ENCODE measurements at regions not wholly inside any gene's neighbourhood (a gene's known extent, or its start where the extent isn't known, plus 50 kb on each side); places are given as distances from the start of the nearest gene placed in this dataset.
"Not testable (repeated sequence)": the region's sequence is repeated elsewhere in the genome, so short reads cannot be mapped to it uniquely, and the experiment has no call there.

DNA sequence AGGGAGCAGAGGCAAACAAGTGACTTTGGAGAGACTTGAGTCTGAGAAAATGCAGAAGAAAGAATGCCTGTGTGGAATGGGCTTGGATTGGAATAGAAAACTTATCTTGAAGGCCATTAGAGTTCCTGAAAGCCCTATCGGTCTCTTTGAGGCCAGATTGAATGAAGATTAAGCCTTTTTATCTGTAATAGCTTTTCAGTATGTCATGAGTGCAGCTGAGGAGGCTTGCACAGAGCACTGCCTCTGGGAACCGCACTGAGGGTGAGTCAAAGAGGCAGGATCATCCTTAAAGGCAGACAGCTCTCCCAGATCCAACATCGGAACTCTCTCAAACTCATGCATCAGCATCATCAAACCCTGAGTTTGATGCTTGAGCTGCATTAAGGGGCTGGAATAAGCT lies 515.2 kb downstream of the NTRK3 start:
- Histone ChIP-seq H3K36me3 (ENCODE audit: control insufficient read depth, insufficient read depth, low read length) (no peaks in the 10 kb centered on the region), H3K4me3 (ENCODE audit: low read depth, low read length) (no peak overlapping the region), H3K27me3 (ENCODE audit: control insufficient read depth, insufficient read depth, low read length) (no peaks in the 10 kb centered on the region)
- no peak for DNase-seq (ENCODE audit: low read depth)
- TF ChIP-seq, protein P1, sequence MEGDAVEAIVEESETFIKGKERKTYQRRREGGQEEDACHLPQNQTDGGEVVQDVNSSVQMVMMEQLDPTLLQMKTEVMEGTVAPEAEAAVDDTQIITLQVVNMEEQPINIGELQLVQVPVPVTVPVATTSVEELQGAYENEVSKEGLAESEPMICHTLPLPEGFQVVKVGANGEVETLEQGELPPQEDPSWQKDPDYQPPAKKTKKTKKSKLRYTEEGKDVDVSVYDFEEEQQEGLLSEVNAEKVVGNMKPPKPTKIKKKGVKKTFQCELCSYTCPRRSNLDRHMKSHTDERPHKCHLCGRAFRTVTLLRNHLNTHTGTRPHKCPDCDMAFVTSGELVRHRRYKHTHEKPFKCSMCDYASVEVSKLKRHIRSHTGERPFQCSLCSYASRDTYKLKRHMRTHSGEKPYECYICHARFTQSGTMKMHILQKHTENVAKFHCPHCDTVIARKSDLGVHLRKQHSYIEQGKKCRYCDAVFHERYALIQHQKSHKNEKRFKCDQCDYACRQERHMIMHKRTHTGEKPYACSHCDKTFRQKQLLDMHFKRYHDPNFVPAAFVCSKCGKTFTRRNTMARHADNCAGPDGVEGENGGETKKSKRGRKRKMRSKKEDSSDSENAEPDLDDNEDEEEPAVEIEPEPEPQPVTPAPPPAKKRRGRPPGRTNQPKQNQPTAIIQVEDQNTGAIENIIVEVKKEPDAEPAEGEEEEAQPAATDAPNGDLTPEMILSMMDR (IDR thresholded peaks at IDR 0.05; ENCODE audit: insufficient read depth, low read length, severe bottlenecking), result no peak
- no peak for FAIRE-seq

DNA sequence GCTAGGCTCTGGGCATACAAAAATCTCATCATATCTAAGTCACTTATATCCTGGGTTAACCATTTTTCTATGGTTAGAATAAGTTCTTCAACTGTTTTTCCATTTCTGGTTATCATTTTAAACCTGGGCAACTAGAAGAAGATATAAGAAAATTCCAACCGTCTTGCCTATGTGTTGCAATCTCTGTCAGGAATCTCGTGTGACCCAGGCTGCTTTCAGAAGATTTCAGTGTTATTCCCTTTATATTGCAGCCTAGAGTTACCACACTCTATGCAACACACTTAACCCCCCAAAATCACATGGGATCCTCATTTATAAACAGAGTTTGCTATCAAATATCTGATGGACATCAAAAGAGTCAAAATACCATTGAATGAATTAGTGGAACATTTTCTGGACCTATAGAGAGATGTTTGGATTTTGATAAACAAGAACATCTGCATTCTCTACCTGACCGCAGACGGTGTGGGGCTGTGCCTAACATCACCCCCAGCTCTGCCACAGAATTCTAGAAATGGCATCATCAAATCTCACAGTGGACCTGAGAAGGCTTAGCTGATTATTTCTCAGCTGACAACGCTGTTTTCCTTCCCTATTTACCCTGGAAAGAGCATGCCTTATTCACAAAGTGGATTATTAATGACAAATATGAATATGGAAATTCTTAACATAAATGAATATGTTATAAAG lies 515.7 kb downstream of the NTRK3 start:
- FAIRE-seq, result no peak

DNA sequence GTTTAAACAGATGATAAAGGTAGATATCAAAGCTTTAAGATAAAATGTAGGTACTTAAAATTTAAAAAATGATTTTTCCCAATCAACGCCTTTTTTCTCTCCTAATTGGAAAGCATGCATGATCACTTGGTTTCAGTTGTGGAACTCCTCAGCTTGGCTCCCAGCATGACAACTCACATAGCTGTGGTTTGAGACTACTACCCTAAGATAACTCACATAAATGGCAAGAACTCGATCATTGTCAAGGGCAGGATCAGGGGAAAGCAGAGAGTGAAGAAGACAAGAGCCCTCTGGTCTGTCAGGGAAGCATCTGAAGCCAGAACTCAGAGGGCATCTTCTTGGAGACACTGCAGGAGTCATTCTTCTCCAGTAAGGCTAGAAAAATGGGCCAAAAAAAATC lies 516.7 kb downstream of the NTRK3 start:
- FAIRE-seq, result no peak
- no peak overlapping the region for H3K4me3 ChIP-seq (ENCODE audit: low read depth, low read length)
- H3K27me3 ChIP-seq (ENCODE audit: control insufficient read depth, insufficient read depth, low read length), result no peaks in the 10 kb centered on the region
- no peak for DNase-seq (ENCODE audit: low read depth)
- H3K36me3 ChIP-seq (ENCODE audit: control insufficient read depth, insufficient read depth, low read length), result no peaks in the 10 kb centered on the region
- TF ChIP-seq, protein P1 (IDR thresholded peaks at IDR 0.05; ENCODE audit: insufficient read depth, low read length, severe bottlenecking), result no peak

More for the DNA sequence above, 515.7 kb downstream of the NTRK3 start:
- TF ChIP-seq, protein P1 (IDR thresholded peaks at IDR 0.05; ENCODE audit: insufficient read depth, low read length, severe bottlenecking), result no peak
- Histone ChIP-seq H3K36me3 (ENCODE audit: control insufficient read depth, insufficient read depth, low read length) (no peaks in the 10 kb centered on the region), H3K4me3 (ENCODE audit: low read depth, low read length) (no peak overlapping the region), H3K27me3 (ENCODE audit: control insufficient read depth, insufficient read depth, low read length) (no peaks in the 10 kb centered on the region)
- no peak for DNase-seq (ENCODE audit: low read depth)

DNA sequence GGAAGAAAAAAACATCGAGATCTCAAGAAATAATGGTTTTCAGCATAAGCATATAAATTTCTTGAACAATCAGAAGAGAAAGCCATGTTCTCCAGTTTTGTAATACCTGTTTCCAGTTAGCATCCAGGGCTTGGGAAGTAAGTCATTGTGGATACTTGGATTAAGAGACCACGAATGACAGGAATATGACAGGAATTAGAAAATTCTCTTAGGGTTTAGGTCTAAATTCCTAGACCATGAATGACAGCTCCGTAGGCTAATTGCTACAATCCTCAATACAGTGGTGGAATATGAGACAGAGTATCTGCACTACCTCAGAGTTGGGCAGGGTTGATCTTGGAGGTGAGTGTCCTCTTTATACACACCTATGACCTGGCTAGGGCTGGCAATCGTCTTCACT lies 517.5 kb downstream of the NTRK3 start:
- H3K27me3 ChIP-seq (ENCODE audit: control insufficient read depth, insufficient read depth, low read length), result no peaks in the 10 kb centered on the region
- no peaks in the 10 kb centered on the region for H3K36me3 ChIP-seq (ENCODE audit: control insufficient read depth, insufficient read depth, low read length)
- no peak overlapping the region for H3K4me3 ChIP-seq (ENCODE audit: low read depth, low read length)
- DNase-seq (ENCODE audit: low read depth), result no peak
- FAIRE-seq, result no peak
- TF ChIP-seq, protein P1 (IDR thresholded peaks at IDR 0.05; ENCODE audit: insufficient read depth, low read length, severe bottlenecking), result no peak

DNA sequence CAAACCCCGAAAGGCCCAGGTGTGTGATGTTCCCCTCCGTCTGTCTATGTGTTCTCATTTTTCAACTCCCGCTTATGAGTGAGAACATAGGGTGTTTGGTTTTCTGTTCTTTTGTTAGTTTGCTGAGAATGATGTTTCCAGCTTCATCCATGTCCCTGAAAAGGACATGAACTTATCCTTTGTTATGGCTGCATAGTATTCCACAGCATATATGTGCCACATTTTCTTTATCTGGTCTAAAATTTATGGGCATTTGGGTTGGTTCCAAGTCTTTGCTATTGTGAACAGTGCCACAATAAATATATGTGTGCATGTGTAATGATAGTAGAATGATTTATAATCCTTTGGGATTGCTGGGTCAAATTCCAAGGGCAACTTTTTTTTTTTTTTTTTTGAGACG lies 519.1 kb downstream of the NTRK3 start:
- not testable (repeated sequence) for H3K36me3 ChIP-seq (ENCODE audit: control insufficient read depth, insufficient read depth, low read length); DNase-seq (ENCODE audit: low read depth); H3K4me3 ChIP-seq (ENCODE audit: low read depth, low read length); FAIRE-seq; H3K27me3 ChIP-seq (ENCODE audit: control insufficient read depth, insufficient read depth, low read length)

DNA sequence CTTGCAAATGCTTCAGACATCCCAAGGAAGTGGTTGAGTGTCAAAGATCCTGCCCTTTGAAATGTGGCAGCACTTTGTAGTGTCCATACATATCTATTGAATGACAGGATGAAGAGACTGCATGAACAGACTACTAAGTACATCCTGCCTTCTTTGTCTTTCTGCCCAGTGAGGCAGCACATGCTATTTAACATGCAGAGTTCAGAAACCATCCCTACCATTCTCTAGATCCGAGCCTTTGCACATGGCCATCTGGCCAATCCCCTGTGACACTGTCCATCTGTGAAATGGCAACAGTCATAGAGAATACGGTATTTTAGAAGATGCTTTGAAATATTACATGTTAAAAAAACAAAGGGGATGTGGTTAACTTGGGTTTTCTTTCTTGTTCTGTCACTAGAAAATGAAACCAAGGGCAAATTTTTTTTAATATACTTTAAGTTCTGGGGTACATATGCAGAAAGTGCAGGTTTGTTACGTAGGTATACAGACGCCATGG lies 519.6 kb downstream of the NTRK3 start:
- no peak overlapping the region for H3K4me3 ChIP-seq (ENCODE audit: low read depth, low read length)
- TF ChIP-seq, protein P1 (IDR thresholded peaks at IDR 0.05; ENCODE audit: insufficient read depth, low read length, severe bottlenecking), result no peak
- H3K36me3 ChIP-seq (ENCODE audit: control insufficient read depth, insufficient read depth, low read length), result no peaks in the 10 kb centered on the region
- no peaks in the 10 kb centered on the region for H3K27me3 ChIP-seq (ENCODE audit: control insufficient read depth, insufficient read depth, low read length)
- FAIRE-seq (no peak), DNase-seq (ENCODE audit: low read depth) (no peak)

Data from bronchial epithelial cell (primary cell).